PC-3 (cell line): ENCODE measurements at regions not wholly inside any gene's neighbourhood (a gene's known extent, or its start where the extent isn't known, plus 50 kb on each side); places are given as distances from the start of the nearest gene placed in this dataset.

Source experiments
- CTCF ChIP-seq: fragments of 300-600 bp; sonication (generic); conservative IDR thresholded peaks from 2 replicates; pipeline ENCODE4 v1.5.1; 2017; ENCODE audit warnings: antibody characterized with exemption, low read depth, mild to moderate bottlenecking, low read length
- EZH2 ChIP-seq: fragments of 300-600 bp; sonication (generic); IDR thresholded peaks from one replicate; pipeline ENCODE4 v1.6.1; 2017; ENCODE audit warnings: antibody characterized with exemption, mild to moderate bottlenecking, low read length; ENCODE audit not compliant: unreplicated experiment
- EZH2phosphoT487 ChIP-seq: fragments of 300-600 bp; sonication (generic); IDR thresholded peaks from 2 replicates; pipeline ENCODE4 v1.6.1; 2018; ENCODE audit warnings: mild to moderate bottlenecking, antibody characterized with exemption, low read length, borderline replicate concordance

GRCh38 chr13:31860002-31860401 lies 120.7 kb downstream of the RXFP2 start:
- TF ChIP-seq CTCF = no peak
- TF ChIP-seq EZH2phosphoT487 = no peak
- TF ChIP-seq EZH2 = no peak
